Mucosa of rectum (tissue), 2 donors: ENCODE measurements at regions not wholly inside any gene's neighbourhood (a gene's known extent, or its start where the extent isn't known, plus 50 kb on each side); places are given as distances from the start of the nearest gene placed in this dataset.

ENCODE experiments used
- H3K27ac ChIP-seq, 2 donors: one replicate each; pipeline ENCODE4 v1.7.0; 2013; ENCODE audit warnings: inconsistent platforms in 2 of 2, low read depth in 2 of 2, low read length in 2 of 2
- H3K27me3 ChIP-seq, 2 donors: one replicate each; pipeline ENCODE4 v1.7.0; 2013; ENCODE audit warnings: low read length in 2 of 2; ENCODE audit not compliant: control insufficient read depth in 2 of 2, insufficient read depth in 2 of 2
- H3K36me3 ChIP-seq, 2 donors: one replicate each; pipeline ENCODE4 v1.7.0; 2013; ENCODE audit warnings: low read length in 2 of 2; ENCODE audit not compliant: control insufficient read depth in 2 of 2, insufficient read depth in 2 of 2
- H3K4me1 ChIP-seq, 2 donors: one replicate each; pipeline ENCODE4 v1.7.0; 2013; ENCODE audit warnings: low read length in 2 of 2, mild to moderate bottlenecking in 1 of 2; ENCODE audit not compliant: control insufficient read depth in 2 of 2, insufficient read depth in 2 of 2
- H3K4me3 ChIP-seq, 2 donors: one replicate each; pipeline ENCODE4 v1.7.0; 2013; ENCODE audit warnings: low read length in 2 of 2
- H3K9ac ChIP-seq, 2 donors: one replicate each; pipeline ENCODE4 v1.7.0; 2013; ENCODE audit warnings: low read length in 2 of 2, low read depth in 1 of 2, mild to moderate bottlenecking in 1 of 2
- H3K9me3 ChIP-seq, 2 donors: one replicate each; pipeline ENCODE4 v1.7.0; 2013; ENCODE audit warnings: low read length in 2 of 2; ENCODE audit not compliant: control insufficient read depth in 2 of 2
- donor health status: healthy.
- donor health status: Normal muscosa, but diverticular disease.

- Histone ChIP-seq H3K27ac (no peak overlapping the region), H3K9me3 (no peaks in the 10 kb centered on the region), H3K4me1 (no peaks in the 10 kb centered on the region), H3K27me3 (no peaks in the 10 kb centered on the region), H3K4me3 (no peak overlapping the region), H3K9ac (no peak overlapping the region), H3K36me3 (no peaks in the 10 kb centered on the region)
These were observed 274.9 kb downstream of the RFPL4B start for GRCh38 chr6:112622036-112622435.

DNA sequence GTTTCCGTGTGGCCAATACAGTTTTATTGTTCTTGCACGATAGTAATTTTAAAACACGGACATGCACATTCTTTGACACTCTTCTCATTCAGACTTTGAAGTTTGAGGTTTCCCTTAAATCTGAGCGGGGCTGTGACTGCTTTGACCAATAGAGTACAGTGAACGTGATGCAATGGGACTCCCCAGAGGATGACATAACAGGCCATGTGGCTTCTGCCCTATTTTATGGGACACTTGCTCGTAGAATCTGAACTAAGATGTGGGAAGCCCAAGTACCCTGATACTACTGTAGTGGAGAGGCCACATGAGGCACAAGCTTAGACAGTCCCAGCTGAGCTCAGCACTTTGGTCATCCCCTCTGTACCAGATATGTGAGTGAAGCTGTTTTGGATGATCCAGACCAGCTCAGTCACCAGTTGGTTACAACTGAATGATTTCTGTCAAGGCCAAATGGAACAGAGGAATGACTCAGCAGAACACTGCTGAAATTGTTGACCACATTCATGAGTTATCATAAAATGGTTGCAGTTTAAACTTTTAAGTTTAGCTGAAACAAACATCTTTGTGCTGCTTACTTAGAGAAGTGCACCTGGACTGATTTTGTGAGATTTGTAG, 279.4 kb downstream of the RFPL4B start:
- Histone ChIP-seq H3K9me3 (no peaks in the 10 kb centered on the region), H3K4me1 (no peaks in the 10 kb centered on the region), H3K4me3 (no peak overlapping the region), H3K36me3 (no peaks in the 10 kb centered on the region), H3K27ac (no peak overlapping the region), H3K9ac (no peak overlapping the region), H3K27me3 (no peaks in the 10 kb centered on the region)

- H3K9me3 ChIP-seq: no peaks in the 10 kb centered on the region
- no peak overlapping the region for H3K9ac ChIP-seq
- no peaks in the 10 kb centered on the region for H3K36me3 ChIP-seq
- no peaks in the 10 kb centered on the region for H3K4me1 ChIP-seq
- H3K4me3 ChIP-seq: no peak overlapping the region
- H3K27me3 ChIP-seq: no peaks in the 10 kb centered on the region
- H3K27ac ChIP-seq: no peak overlapping the region
These were observed 287.2 kb downstream of the RFPL4B start for GRCh38 chr6:112634376-112634775.

DNA sequence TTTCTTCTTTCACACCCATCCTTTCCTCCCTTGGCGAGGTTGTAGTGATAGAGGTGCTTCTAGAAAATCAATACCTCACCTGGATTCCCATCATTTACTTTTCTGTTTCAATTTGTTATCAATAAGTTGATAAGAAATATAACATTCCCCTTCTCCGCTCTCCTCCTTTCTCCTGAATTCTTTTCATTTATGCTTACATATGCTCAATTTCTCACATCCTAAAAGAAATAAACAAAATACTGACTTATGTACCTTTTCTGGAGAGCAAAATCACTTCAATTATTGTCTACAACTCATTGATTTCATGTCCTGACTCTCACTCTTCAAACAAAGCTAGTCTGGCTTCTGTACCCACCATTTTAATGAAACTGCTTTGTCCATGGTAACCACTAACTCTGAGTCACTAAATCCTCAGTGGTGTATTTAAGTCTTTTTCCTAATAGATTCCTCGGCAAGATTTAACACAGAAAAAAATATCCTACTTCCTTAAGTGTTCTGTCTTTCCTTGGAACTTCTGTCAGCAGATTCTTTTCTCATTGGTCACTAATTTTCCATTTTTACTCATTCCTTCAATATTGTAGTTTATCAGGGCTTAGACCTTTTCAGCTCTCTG, 289.6 kb downstream of the RFPL4B start:
- no peak overlapping the region for H3K4me3 ChIP-seq
- no peak overlapping the region for H3K27ac ChIP-seq
- no peaks in the 10 kb centered on the region for H3K27me3 ChIP-seq
- H3K36me3 ChIP-seq: no peaks in the 10 kb centered on the region
- no peaks in the 10 kb centered on the region for H3K9me3 ChIP-seq
- H3K4me1 ChIP-seq: no peaks in the 10 kb centered on the region
- no peak overlapping the region for H3K9ac ChIP-seq

GRCh38 chr6:112639391-112639831, 292.3 kb downstream of the RFPL4B start:
- Histone ChIP-seq H3K4me1 (no peaks in the 10 kb centered on the region), H3K9ac (no peak overlapping the region), H3K27me3 (no peaks in the 10 kb centered on the region), H3K36me3 (no peaks in the 10 kb centered on the region), H3K9me3 (no peaks in the 10 kb centered on the region), H3K4me3 (no peak overlapping the region), H3K27ac (no peak overlapping the region)

DNA sequence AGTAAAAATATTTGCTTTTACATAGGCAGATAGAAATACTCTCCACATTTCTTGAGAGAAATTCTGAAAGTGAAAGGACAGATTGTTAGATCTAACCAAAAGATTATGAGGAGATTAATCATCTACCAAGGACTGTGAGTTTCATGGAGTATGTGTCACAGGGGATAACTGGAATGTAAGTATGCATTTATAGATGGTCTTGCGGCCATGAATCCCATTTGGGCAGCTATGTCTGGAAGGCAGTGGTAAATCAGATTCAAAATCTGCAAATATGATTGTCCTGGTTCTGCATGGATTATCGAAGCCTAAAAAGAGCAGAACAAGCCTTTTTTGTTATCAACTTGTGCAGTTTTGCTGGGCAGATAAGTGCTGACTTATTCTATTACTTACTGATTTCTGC, 293.8 kb downstream of the RFPL4B start:
- Histone ChIP-seq H3K36me3 (no peaks in the 10 kb centered on the region), H3K4me3 (no peak overlapping the region), H3K27ac (no peak overlapping the region), H3K27me3 (no peaks in the 10 kb centered on the region), H3K4me1 (no peaks in the 10 kb centered on the region), H3K9ac (no peak overlapping the region), H3K9me3 (no peaks in the 10 kb centered on the region)

- Histone ChIP-seq H3K4me1 (no peaks in the 10 kb centered on the region), H3K27me3 (no peaks in the 10 kb centered on the region), H3K9me3 (no peaks in the 10 kb centered on the region), H3K4me3 (no peak overlapping the region), H3K9ac (no peak overlapping the region), H3K36me3 (no peaks in the 10 kb centered on the region), H3K27ac (no peak overlapping the region)
These were observed 302.7 kb downstream of the RFPL4B start for GRCh38 chr6:112649853-112650252.

GRCh38 chr6:112651239-112651638, 304.1 kb downstream of the RFPL4B start:
- Histone ChIP-seq H3K9ac (no peak overlapping the region), H3K36me3 (no peaks in the 10 kb centered on the region), H3K4me3 (no peak overlapping the region), H3K27me3 (no peaks in the 10 kb centered on the region), H3K4me1 (no peaks in the 10 kb centered on the region), H3K27ac (no peak overlapping the region), H3K9me3 (no peaks in the 10 kb centered on the region)

- H3K9ac ChIP-seq: no peak overlapping the region
- no peaks in the 10 kb centered on the region for H3K4me1 ChIP-seq
- H3K4me3 ChIP-seq: no peak overlapping the region
- H3K27me3 ChIP-seq: no peaks in the 10 kb centered on the region
- no peaks in the 10 kb centered on the region for H3K9me3 ChIP-seq
- H3K36me3 ChIP-seq: no peaks in the 10 kb centered on the region
- no peak overlapping the region for H3K27ac ChIP-seq
These were observed 312.8 kb downstream of the RFPL4B start for GRCh38 chr6:112659912-112660311.

GRCh38 chr6:112660626-112661025, 313.5 kb downstream of the RFPL4B start:
- no peak overlapping the region for H3K27ac ChIP-seq
- H3K27me3 ChIP-seq: no peaks in the 10 kb centered on the region
- H3K9me3 ChIP-seq: no peaks in the 10 kb centered on the region
- H3K4me1 ChIP-seq: no peaks in the 10 kb centered on the region
- no peak overlapping the region for H3K4me3 ChIP-seq
- no peaks in the 10 kb centered on the region for H3K36me3 ChIP-seq
- H3K9ac ChIP-seq: no peak overlapping the region
